HepG2 (cell line): ENCODE measurements at regions not wholly inside any gene's neighbourhood (a gene's known extent, or its start where the extent isn't known, plus 50 kb on each side); places are given as distances from the start of the nearest gene placed in this dataset.

Source experiments
- ATAC-seq: fragments of 200-7000 bp; cut with Tn5 transposase; 3 replicates; pipeline ENCODE4 v1.9.1; 2020; ENCODE audit warnings: mild to moderate bottlenecking, moderate library complexity
- BruUV-seq: library from RNA; stranded (reverse); fragments of 400-500 nt; replicated peaks from 2 replicates; lab custom pipeline; 2021; lab: Mats Ljungman, UMichigan
- CTCF ChIA-PET: fragments of 300-600 bp; formaldehyde crosslinking; extraction: SDS; loops from one replicate; lab custom pipeline; 2021; ENCODE audit warnings: low total read pairs, inconsistent platforms, low intra/inter-chr PET ratio; lab: Yijun Ruan, JAX
- POLR2A ChIA-PET: fragments of 350-600 bp; sonication (Branson Sonifier 250); formaldehyde crosslinking; loops from one replicate; lab custom pipeline; 2020; ENCODE audit warnings: antibody characterized with exemption, inconsistent platforms; lab: Yijun Ruan, JAX
- DNase-seq: peaks from one replicate; pipeline ENCODE4 v3.0.0-alpha.2; 2015; ENCODE audit warnings: low spot score
- FAIRE-seq: peaks from 3 replicates; lab custom pipeline; 2011; peaks lifted over from hg19 to GRCh38; lab: Jason Lieb, UNC
- H2AFZ ChIP-seq: one replicate; pipeline ENCODE4 v1.6.1; 2011; ENCODE audit warnings: low read length, inconsistent platforms
- H3K27ac ChIP-seq: fragments of 300-600 bp; 3 replicates; pipeline ENCODE4 v1.8.0; 2011; ENCODE audit warnings: mixed run types, mild to moderate bottlenecking, mixed read lengths, low read length, inconsistent platforms; ENCODE audit not compliant: insufficient read depth; ENCODE audit errors: extremely low read length
- H3K27me3 ChIP-seq, 2 experiments: fragments of 200-600 bp in 1 of 2; 2 replicates in 1 of 2; 3 replicates in 1 of 2; pipeline versions ENCODE4 v1.6.0 to v1.8.0; 2011; ENCODE audit warnings: low read length in 2 of 2, mild to moderate bottlenecking in 2 of 2, moderate library complexity in 2 of 2, inconsistent platforms in 1 of 2; ENCODE audit not compliant: insufficient read depth in 2 of 2, control insufficient read depth in 1 of 2
- H3K36me3 ChIP-seq, 2 experiments: fragments of 200-600 bp in 1 of 2; replicated peaks in 1 of 2; 2 replicates in 1 of 2; 3 replicates in 1 of 2; pipeline versions ENCODE4 v1.5.1 to v1.8.0; 2011; ENCODE audit warnings: low read length in 2 of 2, inconsistent platforms in 1 of 2; ENCODE audit not compliant: insufficient read depth in 2 of 2, control insufficient read depth in 1 of 2
- H3K4me1 ChIP-seq: 2 replicates; pipeline ENCODE4 v1.5.1; 2012; ENCODE audit warnings: low read length, inconsistent platforms; ENCODE audit not compliant: insufficient read depth
- H3K4me2 ChIP-seq: 2 replicates; pipeline ENCODE4 v1.6.0; 2011; ENCODE audit warnings: low read depth, low read length, inconsistent platforms
- H3K4me3 ChIP-seq, 3 experiments: fragments of 200-600 bp in 1 of 3; sonication (generic), shearing (Covaris generic) in 1 of 3; replicated peaks in 1 of 3; 2 replicates each; pipeline ENCODE4 v1.5.1; 2011 to 2016; ENCODE audit warnings: low read length in 3 of 3, inconsistent platforms in 2 of 3, low read depth in 2 of 3, mild to moderate bottlenecking in 2 of 3, control low read depth in 1 of 3, mixed read lengths in 1 of 3; ENCODE audit not compliant: insufficient read depth in 1 of 3
- H3K79me2 ChIP-seq: one replicate; pipeline ENCODE4 v1.6.1; 2011; ENCODE audit warnings: low read length, inconsistent platforms; ENCODE audit not compliant: insufficient read depth
- H3K9ac ChIP-seq: 2 replicates; pipeline ENCODE4 v1.6.0; 2011; ENCODE audit warnings: mild to moderate bottlenecking, low read depth, low read length, inconsistent platforms; ENCODE audit not compliant: insufficient read depth
- H3K9me3 ChIP-seq: 2 replicates; pipeline ENCODE4 v1.5.1; 2012; ENCODE audit warnings: mild to moderate bottlenecking, low read length
- H4K20me1 ChIP-seq: 2 replicates; pipeline ENCODE4 v1.6.0; 2011; ENCODE audit warnings: inconsistent platforms, mild to moderate bottlenecking, low read length, moderate library complexity; ENCODE audit not compliant: insufficient read depth
- MAX ChIP-seq: IDR thresholded peaks from 2 replicates; pipeline ENCODE4 v1.6.1; 2012; ENCODE audit warnings: inconsistent platforms
- U2AF2 ChIP-seq: fragments of 200-400 bp; formaldehyde crosslinking; IDR thresholded peaks from 2 replicates; pipeline ENCODE4 v1.6.1; 2017; ENCODE audit warnings: low read depth, mild to moderate bottlenecking, low read length
- WGBS: methylation state at CpG from one replicate; pipeline ENCODE4 v1.1.6; 2017; ENCODE audit warnings: low lambda C conversion rate; 5-methylcytosine and 5-hydroxymethylcytosine counted together
- in situ Hi-C: cut with HindIII; loops from 2 replicates; pipeline ENCODE4 v1.10.0; 2017; ENCODE audit warnings: low pct_unique_long_range_greater_than_20kb; ENCODE audit not compliant: extremely low pct_ligation_motif_present
- intact Hi-C: fragments of 100-400 bp; cut with micrococcal nuclease; formaldehyde crosslinking; loops from one replicate; pipeline ENCODE4 v1.10.0; 2022; ENCODE audit not compliant: unreplicated experiment
- TF ChIP-seq, protein P1 (sequence below): sonication (generic); formaldehyde crosslinking; IDR thresholded peaks from 2 replicates; pipeline ENCODE4 v1.4.0; 2020; ENCODE audit warnings: missing genetic modification reagents

GRCh38 chr2:136179602-136179975 is 61.6 kb upstream of the CXCR4 start:
- H3K27me3 ChIP-seq: peaks cover 1 to 8% of the 10 kb centered on the region in 2 experiments; a peak in 2 of 5 replicates
- H4K20me1 ChIP-seq: no peaks in the 10 kb centered on the region
- no peak overlapping the region for H3K27ac ChIP-seq
- ChIA-PET CTCF (no interaction called here), POLR2A (no interaction called here)
- in situ Hi-C loops: no loop called here
- H3K4me1 ChIP-seq: peaks cover 15% of the 10 kb centered on the region
- H3K79me2 ChIP-seq: no peaks in the 10 kb centered on the region
- ATAC-seq (no peak), DNase-seq (no peak), FAIRE-seq (no peak)
- TF ChIP-seq MAX: no peak
- TF ChIP-seq, protein P1, sequence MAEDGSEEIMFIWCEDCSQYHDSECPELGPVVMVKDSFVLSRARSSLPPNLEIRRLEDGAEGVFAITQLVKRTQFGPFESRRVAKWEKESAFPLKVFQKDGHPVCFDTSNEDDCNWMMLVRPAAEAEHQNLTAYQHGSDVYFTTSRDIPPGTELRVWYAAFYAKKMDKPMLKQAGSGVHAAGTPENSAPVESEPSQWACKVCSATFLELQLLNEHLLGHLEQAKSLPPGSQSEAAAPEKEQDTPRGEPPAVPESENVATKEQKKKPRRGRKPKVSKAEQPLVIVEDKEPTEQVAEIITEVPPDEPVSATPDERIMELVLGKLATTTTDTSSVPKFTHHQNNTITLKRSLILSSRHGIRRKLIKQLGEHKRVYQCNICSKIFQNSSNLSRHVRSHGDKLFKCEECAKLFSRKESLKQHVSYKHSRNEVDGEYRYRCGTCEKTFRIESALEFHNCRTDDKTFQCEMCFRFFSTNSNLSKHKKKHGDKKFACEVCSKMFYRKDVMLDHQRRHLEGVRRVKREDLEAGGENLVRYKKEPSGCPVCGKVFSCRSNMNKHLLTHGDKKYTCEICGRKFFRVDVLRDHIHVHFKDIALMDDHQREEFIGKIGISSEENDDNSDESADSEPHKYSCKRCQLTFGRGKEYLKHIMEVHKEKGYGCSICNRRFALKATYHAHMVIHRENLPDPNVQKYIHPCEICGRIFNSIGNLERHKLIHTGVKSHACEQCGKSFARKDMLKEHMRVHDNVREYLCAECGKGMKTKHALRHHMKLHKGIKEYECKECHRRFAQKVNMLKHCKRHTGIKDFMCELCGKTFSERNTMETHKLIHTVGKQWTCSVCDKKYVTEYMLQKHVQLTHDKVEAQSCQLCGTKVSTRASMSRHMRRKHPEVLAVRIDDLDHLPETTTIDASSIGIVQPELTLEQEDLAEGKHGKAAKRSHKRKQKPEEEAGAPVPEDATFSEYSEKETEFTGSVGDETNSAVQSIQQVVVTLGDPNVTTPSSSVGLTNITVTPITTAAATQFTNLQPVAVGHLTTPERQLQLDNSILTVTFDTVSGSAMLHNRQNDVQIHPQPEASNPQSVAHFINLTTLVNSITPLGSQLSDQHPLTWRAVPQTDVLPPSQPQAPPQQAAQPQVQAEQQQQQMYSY (CRISPR knock-in tag): 0 out of 2 replicates have a peak, but pooled peaks have one; percentile 14
- no peak overlapping the region for H3K4me3 ChIP-seq
- no TSS peak for BruUV-seq
- no peaks in the 10 kb centered on the region for H3K9me3 ChIP-seq
- intact Hi-C loops: no loop called here
- H2AFZ ChIP-seq: no peak overlapping the region
- no peaks in the 10 kb centered on the region for H3K36me3 ChIP-seq
- no peak overlapping the region for H3K4me2 ChIP-seq
- H3K9ac ChIP-seq: no peak overlapping the region

DNA sequence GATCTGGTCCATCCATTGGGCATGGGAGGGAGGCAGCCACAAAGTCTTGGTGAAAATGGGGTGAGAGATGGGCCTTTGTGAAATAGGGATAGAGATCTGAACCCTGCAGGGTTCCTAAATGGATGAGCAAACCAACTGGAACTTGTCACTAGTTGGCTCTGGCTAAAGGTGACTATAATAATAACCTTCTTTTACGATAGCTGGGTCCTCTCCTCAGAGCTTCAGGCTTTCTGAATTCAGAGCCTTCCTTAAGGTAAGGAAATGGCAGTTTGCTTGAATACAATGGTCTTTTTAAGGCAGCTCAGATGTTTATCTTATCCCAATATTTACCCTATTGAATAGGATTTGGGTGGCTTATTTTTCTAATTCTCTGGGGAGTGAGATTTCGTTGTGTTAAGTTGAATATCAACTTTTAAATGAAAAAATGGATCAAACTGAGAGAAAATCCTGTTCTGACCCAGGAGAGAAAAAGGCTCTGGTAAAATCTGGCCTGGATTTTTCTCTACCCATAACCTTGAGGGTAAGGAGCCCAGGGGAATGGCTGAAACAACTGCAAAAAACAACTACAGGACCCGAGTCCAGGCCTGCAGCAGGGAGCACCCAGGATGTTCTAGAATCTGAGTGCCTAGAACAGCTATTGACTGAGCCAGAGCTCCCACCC is 61.1 kb upstream of the CXCR4 start:
- FAIRE-seq: no peak
- no peak overlapping the region for H2AFZ ChIP-seq
- no peak for TF ChIP-seq U2AF2
- TF ChIP-seq, protein P1 (CRISPR knock-in tag): peak; percentile 90
- TF ChIP-seq, all 625 proteins: peak for 1
- H3K27me3 ChIP-seq: peaks cover 1 to 8% of the 10 kb centered on the region in 2 experiments; a peak in 2 of 5 replicates
- in situ Hi-C loops: no loop called here
- ATAC-seq: no peak
- no peak overlapping the region for H3K27ac ChIP-seq
- no peak for DNase-seq
- no peaks in the 10 kb centered on the region for H4K20me1 ChIP-seq
- no TSS peak for BruUV-seq
- 0% methylated on average over 3 of the region's 3 CpGs for WGBS
- no peaks in the 10 kb centered on the region for H3K36me3 ChIP-seq
- ChIA-PET CTCF (no interaction called here), POLR2A (no interaction called here)
- H3K9ac ChIP-seq: no peak overlapping the region
- H3K9me3 ChIP-seq: no peaks in the 10 kb centered on the region
- H3K4me3 ChIP-seq: no peak overlapping the region
- intact Hi-C loops: no loop called here
- no peaks in the 10 kb centered on the region for H3K79me2 ChIP-seq
- no peak overlapping the region for H3K4me2 ChIP-seq
- H3K4me1 ChIP-seq: peaks cover 15% of the 10 kb centered on the region
